HG03045 (cell line): ENCODE measurements at regions not wholly inside any gene's neighbourhood (a gene's known extent, or its start where the extent isn't known, plus 50 kb on each side); places are given as distances from the start of the nearest gene placed in this dataset.

Experiments used
- ATAC-seq: cut with Tn5 transposase; IDR thresholded peaks from one replicate; pipeline ENCODE4 v1.9.1; 2021; ENCODE audit warnings: mild to moderate bottlenecking, moderate library complexity; ENCODE audit not compliant: unreplicated experiment

DNA sequence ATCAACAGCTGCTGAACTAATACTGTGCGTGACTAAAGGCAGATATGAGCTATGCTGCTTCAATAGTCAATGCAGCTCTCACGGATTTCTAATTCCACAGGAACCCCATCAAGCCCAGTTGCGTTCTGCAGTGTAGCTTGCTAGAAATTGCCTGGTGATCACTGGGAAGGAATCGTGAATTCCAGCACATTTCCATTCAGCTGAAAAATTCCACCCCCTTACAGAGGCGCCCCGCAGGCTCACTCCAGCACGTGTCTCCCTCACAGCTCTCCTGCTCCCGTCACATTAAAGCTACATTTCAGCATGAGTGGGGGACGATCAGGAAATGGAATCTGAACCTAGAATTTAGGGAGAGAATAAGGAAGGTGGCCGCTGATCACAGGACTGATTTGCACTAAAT is 534.8 kb downstream of the TCERG1L start:
- ATAC-seq = no peak

DNA sequence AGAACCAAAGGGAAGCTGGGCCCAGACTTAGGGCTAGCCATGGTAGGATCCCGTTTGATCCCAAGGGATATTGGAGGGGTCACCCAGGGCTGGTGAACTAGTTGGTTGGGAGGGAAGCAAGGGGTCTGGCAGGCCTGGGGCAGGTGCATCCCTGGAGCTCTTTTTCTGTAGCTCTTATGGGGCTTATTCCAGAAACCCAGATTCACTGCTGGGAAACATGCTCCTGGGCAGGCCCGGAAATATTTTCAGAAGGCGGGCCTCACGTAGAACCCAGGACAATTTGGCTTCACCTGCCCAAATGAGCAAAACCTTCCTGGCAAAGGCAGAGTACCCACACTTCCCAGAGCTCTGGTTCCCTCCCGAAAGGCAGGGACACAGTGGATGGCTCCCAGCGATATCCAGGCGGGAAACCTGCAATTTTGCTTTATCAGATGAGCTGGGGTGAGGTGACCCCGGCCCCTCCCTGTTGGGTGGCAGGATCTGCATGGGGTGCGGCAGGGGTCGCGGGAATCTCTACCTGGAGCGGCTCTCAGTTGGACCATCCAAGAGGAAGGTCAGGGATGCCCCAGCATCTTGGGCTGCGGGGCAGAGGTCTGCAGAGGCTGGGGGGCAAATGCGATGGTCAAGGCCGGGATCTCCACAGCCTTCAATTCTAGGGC is 533.9 kb downstream of the TCERG1L start:
- no peak for ATAC-seq

DNA sequence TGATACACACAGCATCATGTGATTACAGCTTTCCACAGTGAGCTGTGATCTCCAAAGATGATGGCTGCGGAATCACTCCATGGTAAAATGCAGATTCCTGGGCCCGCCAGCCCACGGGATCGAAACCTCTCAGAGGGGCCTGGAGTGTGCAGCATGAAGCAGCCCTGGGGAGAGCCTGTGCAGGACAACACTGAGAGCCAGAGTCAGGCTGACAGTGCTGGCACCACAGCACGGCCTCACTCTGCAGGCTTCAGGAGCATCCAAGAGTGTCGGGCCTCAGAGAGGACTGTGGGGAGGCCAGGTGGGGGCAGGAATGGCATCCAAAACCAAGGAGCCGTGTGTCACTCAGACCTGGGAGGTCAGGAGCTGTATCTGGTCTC is 533.4 kb downstream of the TCERG1L start:
- ATAC-seq = no peak

DNA sequence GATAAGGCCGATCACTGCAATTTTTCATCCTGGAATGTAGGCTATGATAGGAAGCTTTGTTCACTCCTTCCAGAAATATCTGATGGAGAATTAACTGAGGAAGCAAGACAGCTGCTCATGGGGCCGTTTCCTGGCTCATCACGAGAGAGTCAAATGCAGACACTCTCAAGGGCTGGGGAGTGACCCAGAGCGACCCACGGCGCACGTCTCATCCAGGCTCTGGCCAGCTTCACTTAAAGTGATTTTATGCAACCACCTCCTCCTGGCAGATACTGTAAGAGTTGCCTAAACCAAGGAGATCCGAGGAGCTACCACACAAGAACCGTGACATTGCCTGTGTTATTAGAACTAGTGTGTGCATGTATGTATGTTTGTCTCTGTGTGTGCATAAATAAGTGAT is 530.8 kb downstream of the TCERG1L start:
- no peak for ATAC-seq

DNA sequence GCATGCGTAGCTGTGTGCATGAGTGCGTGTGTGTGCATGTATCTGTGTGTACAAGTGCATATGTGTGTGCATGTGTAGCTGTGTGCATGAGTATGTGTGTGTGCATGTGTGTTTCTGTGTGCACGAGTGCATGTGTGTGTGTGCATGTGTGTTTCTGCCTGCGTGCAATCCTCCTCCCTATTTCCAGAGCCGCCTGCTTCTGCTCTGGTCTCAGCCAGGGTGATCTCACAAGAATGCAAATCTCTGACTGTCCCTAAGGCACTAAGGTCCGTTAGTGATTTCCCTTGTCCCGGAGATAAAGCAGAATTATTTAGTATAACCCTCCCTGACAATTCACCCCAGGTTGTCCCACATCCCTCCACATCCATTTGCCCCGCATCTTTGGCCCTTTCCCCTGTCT is 530.3 kb downstream of the TCERG1L start:
- ATAC-seq = no peak

DNA sequence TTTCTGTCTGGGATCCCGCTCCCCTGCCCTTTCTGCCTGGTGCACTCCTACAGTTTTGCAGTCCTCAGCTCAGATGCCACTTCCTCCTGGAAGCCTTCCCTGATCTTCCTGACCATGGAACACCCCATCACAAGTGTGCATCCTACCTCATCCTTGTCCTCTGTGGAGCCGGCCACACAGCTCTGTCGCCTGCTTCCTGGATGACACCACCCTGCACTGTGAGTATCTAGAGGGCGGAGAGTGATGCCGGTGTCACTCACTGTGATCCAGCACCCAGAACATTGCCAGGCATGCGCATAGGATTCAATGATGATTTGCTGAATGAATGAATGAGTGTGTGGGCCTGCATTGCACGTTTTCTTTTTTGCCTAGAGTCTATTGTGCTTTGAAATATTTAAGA is 529.9 kb downstream of the TCERG1L start:
- no peak for ATAC-seq

DNA sequence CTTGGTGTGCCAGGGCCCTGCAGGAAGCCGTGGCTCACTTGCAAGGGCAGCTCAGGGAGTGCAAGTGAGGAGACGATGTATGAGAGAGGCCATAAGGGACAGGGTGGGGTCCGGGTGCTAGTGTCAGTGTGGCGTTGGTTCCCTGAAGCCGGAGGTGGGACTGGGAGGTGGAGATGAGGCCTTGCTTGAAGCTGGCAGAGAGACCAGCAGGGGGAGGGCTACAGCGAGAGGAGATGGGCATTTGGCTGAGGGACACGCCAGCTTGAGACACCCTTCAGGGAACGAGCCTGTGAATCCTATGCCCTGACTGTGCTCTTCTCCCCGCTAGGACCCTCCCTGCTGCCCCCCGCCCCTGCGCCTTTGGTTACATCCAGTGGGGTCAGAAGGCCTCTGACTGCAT is 529.1 kb downstream of the TCERG1L start:
- ATAC-seq = no peak

DNA sequence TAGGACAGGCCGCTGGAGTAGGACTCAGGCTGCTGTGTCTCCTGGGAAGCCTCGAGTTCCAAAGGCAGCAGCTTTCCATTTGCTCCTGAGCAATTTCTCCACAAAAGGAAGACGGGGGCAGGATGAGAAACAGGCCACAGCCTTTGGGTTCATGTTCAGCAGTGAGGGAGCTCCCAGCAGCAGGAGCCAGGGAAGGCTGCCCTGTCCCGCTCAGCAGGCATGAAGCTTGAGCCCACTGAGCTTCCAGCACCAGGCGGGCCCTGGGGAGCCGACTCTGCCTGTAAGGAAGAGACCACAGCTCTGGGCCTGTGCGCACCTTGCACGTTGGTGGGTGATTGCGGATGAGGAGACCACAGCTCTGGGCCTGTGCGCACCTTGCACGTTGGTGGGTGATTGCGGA is 527.2 kb downstream of the TCERG1L start:
- ATAC-seq = no peak

DNA sequence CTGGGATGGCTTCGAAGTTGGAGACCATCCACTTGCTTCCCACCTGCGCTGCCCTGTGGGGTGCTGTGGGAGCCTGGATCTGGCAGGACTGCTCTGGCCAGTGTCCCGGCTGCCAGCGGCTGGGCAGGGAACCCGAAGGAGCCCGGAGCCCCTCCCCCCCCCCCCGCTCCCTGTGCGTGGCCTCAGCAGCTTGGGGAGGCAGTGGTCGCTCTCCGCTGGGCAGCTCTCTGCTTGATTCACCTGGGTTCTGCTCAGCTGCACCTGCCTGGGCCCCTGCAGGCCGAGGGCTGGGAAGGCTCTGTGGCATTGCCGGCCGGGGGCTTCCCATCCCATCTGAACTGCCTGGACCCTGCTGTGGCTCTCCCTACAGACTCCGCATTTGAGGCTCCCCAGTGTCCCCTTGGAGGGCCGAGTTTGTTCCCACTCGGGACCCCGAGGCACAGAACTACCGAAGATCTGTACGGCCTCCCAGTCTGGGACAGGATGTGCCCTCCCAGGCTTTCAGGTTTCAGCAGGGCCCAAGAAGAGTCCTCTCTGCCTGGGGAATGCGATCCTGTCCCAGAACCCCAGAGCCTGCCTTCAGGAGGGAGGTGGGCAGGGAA is 525.1 kb downstream of the TCERG1L start:
- ATAC-seq = no peak

DNA sequence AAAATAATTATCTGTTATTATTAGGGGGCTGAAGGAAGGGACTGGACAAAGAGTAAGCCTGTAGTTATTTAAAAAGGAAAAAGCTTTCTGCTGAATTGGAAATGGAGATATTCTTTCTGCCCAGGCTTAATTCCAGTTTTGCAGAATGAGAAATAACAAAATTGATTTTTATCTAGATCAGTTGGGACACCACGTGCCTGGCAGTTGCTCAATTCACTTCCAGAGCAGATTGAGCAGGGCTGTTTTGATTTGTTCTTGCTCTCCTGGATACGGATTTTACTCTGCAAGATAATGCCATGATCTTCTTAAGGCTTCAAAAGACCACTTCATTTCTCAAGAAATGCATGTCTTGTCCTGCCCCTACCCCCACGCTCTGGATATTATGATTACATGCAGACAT is 524.3 kb downstream of the TCERG1L start:
- ATAC-seq = no peak

DNA sequence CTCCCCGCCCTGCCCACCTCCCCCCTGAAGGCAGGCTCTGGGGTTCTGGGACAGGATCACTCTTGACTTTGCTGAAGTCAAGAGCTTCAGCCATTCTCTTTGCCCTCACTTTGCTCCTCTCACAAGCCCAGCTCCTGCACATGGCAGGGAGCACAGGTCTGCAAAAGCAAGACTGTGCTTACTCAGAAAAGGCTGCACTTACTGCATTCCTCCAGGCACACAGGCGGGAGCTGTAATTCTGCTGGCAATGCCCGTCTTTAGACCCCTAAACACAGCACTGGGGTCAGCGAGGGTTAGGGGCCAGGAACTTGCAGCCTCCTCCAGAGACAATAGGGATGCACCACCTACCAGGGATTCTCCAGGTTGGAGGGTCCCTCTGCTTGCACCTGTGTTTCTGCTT is 523.7 kb downstream of the TCERG1L start:
- no peak for ATAC-seq

DNA sequence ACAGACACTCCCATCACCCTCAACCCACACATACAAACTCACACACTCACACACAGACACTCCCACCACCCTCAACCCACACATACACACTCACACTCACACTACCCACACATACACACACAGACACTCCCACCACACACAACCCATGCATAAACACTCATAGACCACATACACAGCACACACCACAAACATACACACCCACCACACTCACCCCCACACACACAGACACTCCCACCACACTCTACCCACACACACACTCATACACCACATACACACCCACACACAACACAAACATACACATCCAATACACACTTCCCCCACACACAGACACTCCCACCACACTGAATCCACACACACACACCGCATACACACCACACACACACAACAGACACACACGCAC is 521.2 kb downstream of the TCERG1L start:
- ATAC-seq = no peak

DNA sequence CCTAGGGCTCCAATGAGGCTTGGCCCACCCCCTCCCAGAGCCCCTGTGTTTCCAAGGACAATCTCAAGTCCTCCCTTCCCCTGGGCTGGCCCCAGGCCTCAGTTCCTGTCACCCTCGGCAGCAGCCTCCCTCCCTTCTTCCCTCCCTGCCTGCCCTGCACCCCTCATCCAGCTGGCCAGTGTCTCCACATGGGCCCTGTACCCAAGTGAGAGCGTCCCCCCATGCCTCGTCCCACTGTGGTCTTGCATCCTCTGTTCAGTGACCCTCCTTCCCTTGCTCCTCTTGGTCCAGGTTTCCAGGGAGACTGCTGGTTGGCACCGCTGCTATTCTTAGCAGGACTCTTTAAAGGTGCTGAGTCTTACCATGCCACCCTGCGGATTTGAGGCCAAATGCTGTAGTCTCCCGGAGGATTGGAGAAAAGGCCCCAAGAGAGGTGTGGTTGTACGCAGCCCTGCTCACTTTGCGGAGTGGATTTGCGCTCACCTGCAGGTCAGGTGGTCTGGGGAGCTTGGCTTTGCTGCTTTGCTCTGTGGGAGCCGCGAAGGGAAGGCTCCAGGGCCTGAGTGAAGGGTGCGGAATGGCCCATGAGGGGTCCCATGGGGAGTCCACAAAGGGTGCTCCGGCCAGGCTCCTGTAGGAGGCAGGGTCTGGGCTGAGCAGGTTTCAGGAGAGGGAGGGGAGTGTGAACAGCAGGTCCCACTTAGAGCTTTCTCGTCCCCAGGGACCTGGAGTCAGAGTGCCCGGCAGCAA is 519.2 kb downstream of the TCERG1L start:
- no peak for ATAC-seq

DNA sequence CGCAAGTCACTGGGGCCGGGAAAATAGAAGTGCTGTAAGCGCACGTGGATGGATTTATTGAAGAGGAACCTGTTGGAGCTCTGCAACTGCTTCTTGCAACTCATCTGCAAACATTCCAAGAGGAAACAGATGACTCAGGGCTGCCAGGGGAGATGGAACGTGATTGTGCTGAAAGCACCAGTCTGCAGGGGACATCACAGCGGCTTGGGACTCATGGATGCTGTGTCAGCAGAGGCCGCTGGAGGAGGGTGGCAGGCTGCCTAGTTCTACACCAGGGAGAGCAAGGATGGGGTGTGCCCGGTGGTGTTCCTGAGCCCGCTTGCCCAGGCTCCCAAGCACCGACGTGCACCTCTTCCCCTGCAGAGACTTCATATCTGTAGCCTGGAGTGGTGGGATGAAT is 515.7 kb downstream of the TCERG1L start:
- no peak for ATAC-seq

DNA sequence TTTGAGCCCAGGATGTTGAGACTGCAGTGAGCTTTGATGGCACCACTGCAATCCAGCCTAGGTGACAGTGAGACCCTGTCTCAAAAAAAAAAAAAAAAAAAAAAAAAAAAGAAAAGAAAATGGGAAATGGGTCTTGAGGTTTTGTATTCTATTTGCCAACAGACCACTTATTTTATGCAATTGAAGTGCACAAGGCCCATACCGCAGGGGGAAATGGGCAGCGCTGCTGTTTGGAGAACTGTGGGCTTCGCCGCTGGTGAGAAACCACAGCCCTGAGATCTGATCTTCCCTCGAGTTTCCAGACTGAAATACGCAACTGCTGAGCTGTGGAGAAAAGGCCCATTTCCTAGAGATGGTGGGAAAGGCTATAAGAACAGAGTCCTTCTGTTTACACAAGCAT is 512.0 kb downstream of the TCERG1L start:
- no peak for ATAC-seq

DNA sequence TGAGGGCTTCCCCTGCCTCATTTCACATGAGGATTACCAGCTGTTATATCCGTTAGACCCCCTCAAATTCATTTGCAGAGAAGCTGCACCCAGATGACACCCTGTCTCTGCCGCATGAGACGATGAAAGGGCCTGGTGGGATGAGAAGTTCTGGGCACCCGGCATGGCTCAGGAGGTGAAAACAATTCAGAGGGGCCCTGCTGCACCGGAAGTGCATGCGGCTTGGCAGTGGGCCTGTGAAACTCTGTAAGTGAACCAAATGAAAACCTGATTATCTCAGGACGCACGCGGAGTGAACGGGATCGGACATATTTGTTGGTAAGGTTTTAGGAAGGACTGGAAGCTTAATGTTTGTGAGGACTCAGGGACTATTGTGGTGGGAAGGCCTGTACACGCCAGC is 511.2 kb downstream of the TCERG1L start:
- ATAC-seq = no peak

DNA sequence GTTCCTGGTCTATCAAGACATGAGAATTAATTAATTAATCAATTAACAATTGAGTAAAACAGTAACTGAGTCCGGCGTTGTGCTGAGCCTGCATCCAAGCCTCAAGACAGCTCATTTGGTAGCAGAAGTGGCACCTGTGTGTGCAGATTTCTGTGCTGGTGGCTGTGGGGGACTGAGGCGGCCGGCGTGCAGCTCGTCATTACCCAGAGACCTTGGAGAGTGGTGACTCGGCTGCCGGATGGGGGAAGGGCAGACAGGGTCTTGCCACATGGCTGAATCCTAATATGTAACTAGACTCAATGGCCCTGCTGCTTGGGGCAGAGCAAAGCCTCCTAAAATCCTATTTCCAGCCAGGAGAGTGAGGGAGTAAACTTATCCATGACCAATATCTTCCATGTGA is 510.2 kb downstream of the TCERG1L start:
- ATAC-seq = no peak

DNA sequence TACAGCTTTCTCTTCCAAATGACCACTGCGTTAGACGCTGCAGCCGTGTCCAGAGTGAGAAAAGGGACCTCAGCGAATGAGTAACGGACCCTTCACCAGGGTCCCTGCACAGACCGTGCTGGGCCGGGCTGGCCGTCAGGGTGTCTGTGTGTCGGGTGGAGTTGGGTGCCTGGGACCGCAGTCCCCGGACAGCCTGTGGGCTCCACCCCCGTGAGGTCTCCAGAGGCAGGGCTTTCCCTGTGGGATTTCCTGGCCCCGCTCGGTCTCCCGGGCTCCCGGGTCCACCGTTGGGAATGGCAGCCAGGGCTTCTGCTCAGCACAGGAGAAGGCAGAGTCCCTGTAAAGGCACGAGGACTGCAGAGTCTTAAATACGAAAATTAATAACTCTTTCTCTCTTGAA is 509.7 kb downstream of the TCERG1L start:
- ATAC-seq = no peak

DNA sequence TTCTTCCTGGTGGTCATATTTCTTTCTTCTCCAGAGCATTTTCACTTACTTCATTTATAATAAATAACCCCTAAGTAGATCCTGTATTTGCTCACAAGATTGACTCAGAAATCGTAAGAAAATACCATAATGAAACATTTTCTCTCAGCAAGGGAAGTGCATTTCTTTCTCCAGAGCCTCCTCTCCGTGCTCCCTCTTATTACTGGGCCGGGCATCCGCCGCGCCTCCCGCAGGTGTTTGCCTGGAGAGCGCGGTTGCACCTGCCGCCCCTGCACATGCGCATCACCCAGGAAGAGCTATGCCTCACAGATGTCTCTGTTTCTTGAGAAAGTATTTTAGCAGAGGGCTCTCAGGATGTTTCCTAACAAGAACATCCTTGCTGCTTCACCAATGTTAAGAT is 509.2 kb downstream of the TCERG1L start:
- no peak for ATAC-seq

DNA sequence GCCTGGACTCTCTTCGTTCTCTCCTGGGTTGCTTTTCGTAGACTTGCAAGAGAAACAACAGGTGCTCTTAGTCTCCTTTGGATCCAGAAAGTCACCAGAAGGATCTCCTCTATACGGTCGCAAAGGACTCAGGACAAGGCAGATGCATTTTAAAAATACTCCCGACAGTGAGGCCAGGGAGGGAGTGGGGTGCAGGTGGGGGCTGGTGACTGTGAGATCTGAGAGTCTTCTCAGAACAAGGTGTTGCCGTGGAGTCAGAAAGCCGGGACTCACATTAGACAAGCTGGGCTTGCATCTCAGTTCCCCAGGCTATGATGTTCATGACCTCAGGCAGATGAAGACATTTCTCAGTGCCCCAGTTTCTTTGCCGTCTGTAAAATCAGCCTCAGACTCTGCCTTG is 507.2 kb downstream of the TCERG1L start:
- no peak for ATAC-seq

DNA sequence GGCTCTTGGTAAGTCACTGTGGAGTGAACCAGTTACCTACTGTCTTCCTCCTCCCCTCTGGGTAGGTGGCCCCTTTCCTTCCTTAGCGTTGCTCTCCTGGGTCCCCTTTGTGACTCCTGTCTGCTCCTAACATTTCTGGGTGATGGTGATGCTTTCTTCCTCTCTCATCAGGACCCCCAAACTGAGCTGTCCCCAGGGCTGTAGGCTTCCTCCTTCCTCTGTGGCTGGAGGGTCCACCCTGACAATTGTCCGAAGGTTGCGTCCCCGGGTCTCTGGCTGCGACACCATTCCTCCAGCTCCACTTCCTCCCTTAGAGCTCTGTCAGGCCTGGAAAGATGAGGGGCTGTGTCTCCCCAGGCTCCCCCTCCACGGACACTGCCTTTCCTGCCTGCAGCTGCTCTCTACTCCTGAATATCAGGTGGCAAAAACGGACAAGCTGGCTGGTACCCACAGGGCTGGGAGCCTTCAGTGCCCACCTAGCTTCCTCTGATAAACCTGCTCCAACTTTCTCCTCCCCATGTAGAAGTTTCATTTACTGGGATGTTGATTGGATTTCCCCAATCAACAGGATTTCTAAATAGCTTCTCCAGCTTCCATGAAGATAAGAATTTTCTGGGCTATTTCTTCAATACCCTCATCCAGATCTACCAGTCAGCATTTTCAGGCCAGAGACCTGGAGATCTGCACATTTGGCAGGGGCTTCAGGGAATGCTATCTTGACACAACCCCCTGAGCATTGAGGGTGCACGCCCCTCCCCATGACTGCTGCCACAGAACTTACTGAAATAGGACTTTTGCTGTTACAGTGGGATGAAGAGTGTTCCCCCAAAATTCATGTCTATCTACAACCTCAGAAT is 506.5 kb downstream of the TCERG1L start:
- no peak for ATAC-seq

DNA sequence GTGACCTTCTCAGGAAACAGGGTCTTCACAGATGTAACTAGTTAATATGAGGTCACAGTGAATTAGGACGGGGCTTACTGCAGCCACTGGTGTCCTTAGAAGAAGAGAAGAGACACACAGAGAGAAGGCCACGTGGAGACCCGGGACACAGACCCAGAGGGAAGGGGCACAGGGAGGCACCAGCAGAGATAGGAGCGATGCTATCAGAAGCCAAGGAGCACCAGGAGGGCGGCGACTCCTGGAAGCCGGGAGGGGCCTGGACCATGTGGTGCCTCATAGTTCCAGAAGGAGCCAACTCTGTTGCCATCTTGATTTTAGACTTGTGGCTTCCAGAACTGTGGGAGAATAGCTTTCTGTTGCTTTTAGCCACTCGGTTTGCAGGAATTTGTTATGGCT is 505.9 kb downstream of the TCERG1L start:
- ATAC-seq = no peak
